ENCODE measurements at regions not wholly inside any gene's neighbourhood (a gene's known extent, or its start where the extent isn't known, plus 50 kb on each side); places are given as distances from the start of the nearest gene placed in this dataset.

DNA sequence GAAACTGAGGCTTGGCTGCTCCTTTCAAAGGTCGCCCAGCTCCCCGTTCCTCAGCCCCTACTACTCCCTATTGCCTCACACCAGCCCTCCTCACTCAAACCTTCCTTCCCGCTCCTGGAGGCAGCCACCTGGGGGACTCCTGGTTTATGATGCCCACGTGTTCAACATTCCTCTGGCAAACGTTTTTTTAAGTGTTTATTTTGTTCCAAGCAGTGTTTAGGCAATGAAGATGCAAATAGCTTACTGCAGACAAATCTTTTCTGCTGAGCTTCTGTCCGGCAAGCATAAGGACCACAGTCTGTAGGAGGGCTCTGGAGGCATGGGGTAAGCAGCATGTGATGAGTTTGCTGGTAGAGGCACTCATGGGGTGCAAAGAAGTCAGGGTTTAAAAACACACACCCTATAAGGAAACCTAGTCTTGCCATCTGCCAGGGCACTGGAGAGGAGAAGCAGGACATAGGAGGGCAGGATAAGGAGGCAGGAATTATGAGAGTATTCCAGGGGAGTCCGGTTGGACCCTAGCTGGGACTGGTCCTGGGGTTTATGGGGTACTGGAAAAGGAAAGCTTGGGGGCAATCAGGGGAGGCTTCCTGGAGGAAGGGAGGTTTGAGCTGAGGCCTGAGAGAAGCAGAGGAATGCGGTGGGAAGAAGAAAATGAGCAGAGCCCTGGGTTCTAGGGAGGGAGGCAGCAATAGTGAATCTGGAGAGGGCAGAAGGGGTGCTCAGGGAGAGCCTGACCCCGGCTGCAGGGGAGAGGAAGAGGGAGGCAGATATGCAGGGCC, 123.3 kb downstream of the NCOR2 start:
- TF ChIP-seq POLR2A (IDR thresholded peaks at IDR 0.05; ENCODE audit: low read depth) = no peak
- TF ChIP-seq POLR2AphosphoS5 (IDR thresholded peaks at IDR 0.05) = no peak
- no peak for TF ChIP-seq EP300 (IDR thresholded peaks at IDR 0.05)
- TF ChIP-seq, protein P1, sequence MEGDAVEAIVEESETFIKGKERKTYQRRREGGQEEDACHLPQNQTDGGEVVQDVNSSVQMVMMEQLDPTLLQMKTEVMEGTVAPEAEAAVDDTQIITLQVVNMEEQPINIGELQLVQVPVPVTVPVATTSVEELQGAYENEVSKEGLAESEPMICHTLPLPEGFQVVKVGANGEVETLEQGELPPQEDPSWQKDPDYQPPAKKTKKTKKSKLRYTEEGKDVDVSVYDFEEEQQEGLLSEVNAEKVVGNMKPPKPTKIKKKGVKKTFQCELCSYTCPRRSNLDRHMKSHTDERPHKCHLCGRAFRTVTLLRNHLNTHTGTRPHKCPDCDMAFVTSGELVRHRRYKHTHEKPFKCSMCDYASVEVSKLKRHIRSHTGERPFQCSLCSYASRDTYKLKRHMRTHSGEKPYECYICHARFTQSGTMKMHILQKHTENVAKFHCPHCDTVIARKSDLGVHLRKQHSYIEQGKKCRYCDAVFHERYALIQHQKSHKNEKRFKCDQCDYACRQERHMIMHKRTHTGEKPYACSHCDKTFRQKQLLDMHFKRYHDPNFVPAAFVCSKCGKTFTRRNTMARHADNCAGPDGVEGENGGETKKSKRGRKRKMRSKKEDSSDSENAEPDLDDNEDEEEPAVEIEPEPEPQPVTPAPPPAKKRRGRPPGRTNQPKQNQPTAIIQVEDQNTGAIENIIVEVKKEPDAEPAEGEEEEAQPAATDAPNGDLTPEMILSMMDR (IDR thresholded peaks at IDR 0.05) = no peak
- intact Hi-C loops (cut with DNase I) = no loop called here
- peaks cover 0 to 73% (median 44%) of the 10 kb centered on the region in 4 donors for H3K36me3 ChIP-seq

DNA sequence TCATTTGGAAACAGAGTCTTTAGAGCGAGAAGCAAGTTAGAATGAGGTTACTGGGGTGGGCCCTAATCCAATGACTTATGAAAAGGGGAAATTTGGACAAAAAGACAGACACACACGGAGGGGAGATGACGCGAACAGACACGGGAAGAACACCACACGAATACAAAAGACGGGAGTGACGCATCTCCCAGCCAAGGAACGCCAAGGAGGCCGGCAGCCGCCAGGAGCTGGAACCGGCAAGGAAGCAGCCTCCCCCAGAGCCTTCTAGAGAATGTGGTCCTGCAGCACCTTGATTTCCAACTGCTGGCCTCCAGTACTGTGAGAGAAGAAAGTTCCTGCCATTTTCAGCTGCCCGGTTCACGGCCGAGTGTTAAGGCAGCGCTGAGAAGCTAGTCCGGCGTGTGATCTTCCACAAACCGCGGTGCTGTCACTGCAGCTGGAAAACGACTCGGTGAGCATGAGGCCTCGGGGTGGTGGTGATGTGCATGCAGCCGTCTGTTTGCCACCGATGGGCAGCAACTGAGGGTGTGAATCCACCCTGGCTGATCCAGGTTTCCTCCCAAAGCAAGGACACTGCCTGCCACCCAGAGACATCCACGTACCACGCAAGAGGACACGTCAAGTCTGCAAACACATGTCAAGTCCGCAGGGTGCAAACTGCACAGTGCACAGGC, 124.5 kb downstream of the NCOR2 start:
- H3K27me3 ChIP-seq = no peaks in the 10 kb centered on the region
- no peaks in the 10 kb centered on the region for H3K9me3 ChIP-seq
- H3K4me1 ChIP-seq = peaks cover 34 to 66% (median 52%) of the 10 kb centered on the region in 4 donors
- peaks cover 0 to 66% (median 36%) of the 10 kb centered on the region in 4 donors for H3K36me3 ChIP-seq
- no peak for DNase-seq (ENCODE audit: extremely low spot score)
- TF ChIP-seq, protein P1 (IDR thresholded peaks at IDR 0.05) = no peak
- no peak for TF ChIP-seq EP300 (IDR thresholded peaks at IDR 0.05)
- no peak for TF ChIP-seq POLR2A (IDR thresholded peaks at IDR 0.05; ENCODE audit: low read depth)
- TF ChIP-seq POLR2AphosphoS5 (IDR thresholded peaks at IDR 0.05) = no peak
- peak overlapping the region; percentile 24 to 42 (median 34) for H3K27ac ChIP-seq (replicated peaks in 1 of 4)
- no peak overlapping the region for H3K4me3 ChIP-seq
- intact Hi-C loops (cut with DNase I) = no loop called here
- WGBS = 84% methylated on average over 21 of the region's 29 CpGs

More for the DNA sequence above, 123.3 kb downstream of the NCOR2 start:
- Histone ChIP-seq H3K4me3 (no peak overlapping the region), H3K9me3 (no peaks in the 10 kb centered on the region), H3K27me3 (no peaks in the 10 kb centered on the region), H3K27ac (replicated peaks in 1 of 4) (peak overlapping the region in 3 of 4 donors; percentile 5 to 41 (median 13)), H3K4me1 (peaks cover 34 to 70% (median 48%) of the 10 kb centered on the region in 4 donors)
- WGBS = 71% methylated on average over 9 of the region's 9 CpGs
- no peak for DNase-seq (ENCODE audit: extremely low spot score)

DNA sequence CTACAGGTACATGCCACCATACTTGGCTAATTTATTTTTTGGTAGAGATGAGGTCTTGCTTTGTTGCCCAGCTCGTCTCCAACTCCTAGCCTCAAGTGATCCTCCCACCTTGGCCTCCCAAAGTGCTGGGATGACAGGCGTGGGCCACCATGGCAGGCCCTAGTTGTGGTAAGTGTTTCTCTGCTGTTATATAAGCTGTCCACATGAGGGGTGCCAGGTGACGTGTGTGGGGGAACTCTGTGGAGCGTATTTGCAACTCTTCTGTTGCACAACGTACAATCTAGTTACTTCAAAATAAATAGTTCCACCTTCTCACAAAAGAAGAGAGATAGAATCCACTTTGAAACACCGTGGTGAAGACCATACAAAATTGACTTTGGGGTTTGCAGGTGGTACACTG, 125.1 kb downstream of the NCOR2 start:
- peaks cover 34 to 67% (median 55%) of the 10 kb centered on the region in 4 donors for H3K4me1 ChIP-seq
- whole genome bisulfite sequencing = 67% methylated on average over 6 of the region's 6 CpGs
- intact Hi-C loops (cut with DNase I) = no loop called here
- DNase-seq (ENCODE audit: extremely low spot score) = no peak
- peak overlapping the region; percentile 24 to 42 (median 34) for H3K27ac ChIP-seq (replicated peaks in 1 of 4)
- TF ChIP-seq, protein P1 (IDR thresholded peaks at IDR 0.05) = no peak
- no peak for TF ChIP-seq EP300 (IDR thresholded peaks at IDR 0.05)
- no peak for TF ChIP-seq POLR2A (IDR thresholded peaks at IDR 0.05; ENCODE audit: low read depth)
- TF ChIP-seq POLR2AphosphoS5 (IDR thresholded peaks at IDR 0.05) = no peak
- no peaks in the 10 kb centered on the region for H3K27me3 ChIP-seq
- no peaks in the 10 kb centered on the region for H3K9me3 ChIP-seq
- peaks cover 5 to 69% (median 38%) of the 10 kb centered on the region in 4 donors for H3K36me3 ChIP-seq
- no peak overlapping the region for H3K4me3 ChIP-seq

DNA sequence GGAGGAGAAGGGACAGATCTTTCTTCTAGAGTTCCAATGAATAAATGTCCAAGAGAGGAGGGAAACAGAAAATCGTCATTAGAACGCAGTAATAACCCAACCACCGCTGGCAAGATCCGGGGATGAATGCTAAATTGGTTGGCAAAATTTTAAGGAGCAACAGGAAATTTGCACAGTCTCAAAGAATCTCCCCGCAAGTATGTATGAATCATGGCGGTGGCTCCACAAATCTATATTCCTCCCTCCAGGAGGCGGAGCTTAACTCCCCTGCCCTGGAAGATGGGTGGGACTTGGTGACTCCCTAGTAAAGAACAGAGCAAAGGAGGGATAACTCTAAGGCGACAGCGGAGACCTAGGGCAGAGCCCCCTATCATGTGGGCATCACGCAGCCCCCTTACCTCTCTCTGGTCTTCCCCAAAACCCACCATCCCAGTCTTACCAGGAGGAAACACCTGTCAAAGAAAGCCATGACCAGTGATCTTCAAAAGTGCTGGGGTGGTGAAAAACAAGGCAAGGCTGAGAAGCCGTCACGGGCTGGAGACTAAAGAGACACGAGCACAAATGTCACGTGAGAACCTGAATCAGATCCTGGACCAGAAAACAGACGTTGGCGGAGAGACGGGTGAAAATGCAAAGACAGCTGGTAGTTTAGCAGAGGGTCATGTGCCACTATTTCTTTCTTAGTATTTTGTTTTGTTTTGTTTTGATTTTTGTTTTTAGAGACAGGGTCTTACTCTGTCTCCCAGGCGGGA, 125.8 kb downstream of the NCOR2 start:
- H3K27me3 ChIP-seq = no peaks in the 10 kb centered on the region
- no peak overlapping the region for H3K4me3 ChIP-seq
- peaks cover 7 to 75% (median 36%) of the 10 kb centered on the region in 4 donors for H3K36me3 ChIP-seq
- intact Hi-C loops (cut with DNase I) = no loop called here
- H3K9me3 ChIP-seq = no peaks in the 10 kb centered on the region
- peak overlapping the region; percentile 24 to 42 (median 34) for H3K27ac ChIP-seq (replicated peaks in 1 of 4)
- 80% methylated on average over 18 of the region's 18 CpGs for WGBS
- H3K4me1 ChIP-seq = peaks cover 34 to 70% (median 57%) of the 10 kb centered on the region in 4 donors
- TF ChIP-seq POLR2AphosphoS5 (IDR thresholded peaks at IDR 0.05) = no peak
- no peak for TF ChIP-seq POLR2A (IDR thresholded peaks at IDR 0.05; ENCODE audit: low read depth)
- TF ChIP-seq, protein P1 (IDR thresholded peaks at IDR 0.05) = no peak
- no peak for TF ChIP-seq EP300 (IDR thresholded peaks at IDR 0.05)
- no peak for DNase-seq (ENCODE audit: extremely low spot score)
